GM10266 (cell line): ENCODE measurements at regions not wholly inside any gene's neighbourhood (a gene's known extent, or its start where the extent isn't known, plus 50 kb on each side); places are given as distances from the start of the nearest gene placed in this dataset.

Source experiments
- DNase-seq: peaks from one replicate; pipeline ENCODE4 v3.0.0; 2012; ENCODE audit errors: extremely low spot score
- TF ChIP-seq, protein P1 (sequence below): IDR thresholded peaks from 2 replicates; pipeline ENCODE4 v1.5.1; 2012; ENCODE audit warnings: mild to moderate bottlenecking, low read depth; ENCODE audit not compliant: control insufficient read depth, insufficient read depth; ENCODE audit errors: missing control alignments

- TF ChIP-seq, protein P1, sequence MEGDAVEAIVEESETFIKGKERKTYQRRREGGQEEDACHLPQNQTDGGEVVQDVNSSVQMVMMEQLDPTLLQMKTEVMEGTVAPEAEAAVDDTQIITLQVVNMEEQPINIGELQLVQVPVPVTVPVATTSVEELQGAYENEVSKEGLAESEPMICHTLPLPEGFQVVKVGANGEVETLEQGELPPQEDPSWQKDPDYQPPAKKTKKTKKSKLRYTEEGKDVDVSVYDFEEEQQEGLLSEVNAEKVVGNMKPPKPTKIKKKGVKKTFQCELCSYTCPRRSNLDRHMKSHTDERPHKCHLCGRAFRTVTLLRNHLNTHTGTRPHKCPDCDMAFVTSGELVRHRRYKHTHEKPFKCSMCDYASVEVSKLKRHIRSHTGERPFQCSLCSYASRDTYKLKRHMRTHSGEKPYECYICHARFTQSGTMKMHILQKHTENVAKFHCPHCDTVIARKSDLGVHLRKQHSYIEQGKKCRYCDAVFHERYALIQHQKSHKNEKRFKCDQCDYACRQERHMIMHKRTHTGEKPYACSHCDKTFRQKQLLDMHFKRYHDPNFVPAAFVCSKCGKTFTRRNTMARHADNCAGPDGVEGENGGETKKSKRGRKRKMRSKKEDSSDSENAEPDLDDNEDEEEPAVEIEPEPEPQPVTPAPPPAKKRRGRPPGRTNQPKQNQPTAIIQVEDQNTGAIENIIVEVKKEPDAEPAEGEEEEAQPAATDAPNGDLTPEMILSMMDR = no peak
- DNase-seq = no peak
Observed at GRCh38 chr2:57278451-57278850, 768.2 kb upstream of the VRK2 start.

DNA sequence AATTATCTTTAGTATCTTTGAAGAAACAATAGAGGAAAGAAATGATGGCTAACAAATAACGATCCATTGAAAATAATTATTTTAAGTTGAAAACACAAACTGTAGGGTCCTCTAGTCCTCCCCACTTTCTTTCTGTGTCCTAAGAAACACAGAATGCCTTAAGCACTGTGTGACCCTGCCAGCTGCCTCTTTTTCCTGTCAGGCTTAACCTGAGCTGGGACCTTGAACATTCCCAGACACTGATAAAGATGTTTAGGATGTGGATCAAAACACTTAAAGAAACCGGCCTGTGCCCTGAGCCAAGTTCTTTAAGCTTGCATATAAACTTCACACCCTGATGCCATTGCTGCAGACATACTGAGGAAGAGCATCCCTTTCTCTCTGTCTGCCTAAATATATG, 755.4 kb upstream of the VRK2 start:
- TF ChIP-seq, protein P1 = no peak
- DNase-seq = no peak

DNA sequence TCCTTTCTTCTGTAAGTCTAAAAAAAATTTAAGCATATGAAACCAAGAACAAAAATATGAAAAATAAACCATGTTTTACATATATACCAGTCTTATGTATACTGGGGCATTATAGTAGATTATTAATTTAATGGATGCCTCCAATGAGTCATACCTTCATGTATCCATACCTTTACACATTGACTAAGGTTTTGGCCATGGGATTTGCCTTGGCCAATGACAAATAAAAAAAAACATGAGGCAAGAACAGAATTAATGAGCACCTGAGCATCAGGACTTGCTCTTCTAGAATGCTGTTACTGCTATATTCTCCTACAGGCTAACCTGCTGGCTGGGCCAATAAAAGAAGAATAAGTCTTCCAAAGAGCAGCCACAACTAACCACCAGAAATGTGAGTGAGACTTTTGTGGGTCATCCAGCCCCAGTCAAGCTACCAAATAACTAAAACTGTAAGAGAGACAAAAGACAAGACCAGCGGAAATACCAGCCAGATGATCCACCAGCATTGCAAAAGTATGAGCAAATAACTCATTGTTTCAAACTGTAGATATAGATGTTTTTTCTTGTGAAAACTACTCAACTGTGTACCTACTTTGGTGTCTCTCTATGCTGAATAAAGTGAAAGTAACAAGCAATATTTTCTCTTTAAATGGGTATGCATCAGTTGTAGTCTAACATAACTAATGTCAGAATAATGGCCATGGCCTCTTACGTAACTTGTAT, 749.6 kb upstream of the VRK2 start:
- TF ChIP-seq, protein P1 = no peak
- no peak for DNase-seq

- TF ChIP-seq, protein P1 = no peak
Observed at GRCh38 chr2:57313678-57314077, 732.9 kb upstream of the VRK2 start.

DNA sequence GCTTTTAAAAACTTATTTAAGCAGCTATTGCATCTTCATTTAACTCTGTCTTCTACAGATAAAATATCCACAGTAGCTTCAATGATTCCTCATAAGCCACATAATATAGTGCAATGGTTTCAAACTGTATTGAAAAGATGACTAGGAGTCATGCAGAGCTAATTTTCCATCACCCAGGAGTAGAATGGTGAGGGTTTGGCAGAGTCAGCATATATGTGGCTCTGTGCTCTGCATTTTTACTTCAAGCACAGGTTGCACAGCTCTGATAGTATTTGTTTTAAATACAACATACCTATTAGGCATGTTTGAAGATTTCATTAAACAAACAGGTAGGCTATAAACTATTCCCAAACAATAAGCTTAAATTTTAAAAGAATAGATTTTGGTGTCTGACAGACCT, 731.9 kb upstream of the VRK2 start:
- TF ChIP-seq, protein P1 = no peak
- DNase-seq = no peak

More at GRCh38 chr2:57313678-57314077, 732.9 kb upstream of the VRK2 start:
- DNase-seq = no peak

GRCh38 chr2:57330447-57330846, 716.2 kb upstream of the VRK2 start:
- DNase-seq = no peak
- TF ChIP-seq, protein P1 = no peak

DNA sequence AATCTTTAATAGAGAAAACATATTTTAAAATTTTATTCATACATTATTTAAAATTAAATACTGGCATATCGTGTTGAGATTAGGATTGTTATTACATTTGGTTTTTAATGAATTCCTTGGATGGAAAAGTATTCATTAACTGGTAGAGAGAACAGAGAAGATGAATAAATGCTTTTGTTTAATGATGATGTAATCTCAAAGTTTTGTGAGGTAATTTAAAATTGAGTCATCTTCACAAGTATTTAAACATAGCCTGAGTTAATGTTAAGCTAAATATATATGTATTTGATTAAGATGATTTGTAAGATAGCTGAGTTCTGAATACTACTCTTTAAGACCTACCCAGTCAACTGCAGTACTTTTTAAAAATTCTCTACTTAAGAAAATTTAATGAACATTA, 713.4 kb upstream of the VRK2 start:
- DNase-seq = no peak
- TF ChIP-seq, protein P1 = no peak
